HG03196 (cell line): ENCODE measurements at regions not wholly inside any gene's neighbourhood (a gene's known extent, or its start where the extent isn't known, plus 50 kb on each side); places are given as distances from the start of the nearest gene placed in this dataset.
"Not testable (repeated sequence)": the region's sequence is repeated elsewhere in the genome, so short reads cannot be mapped to it uniquely, and the experiment has no call there.

Experiments
- ATAC-seq: cut with Tn5 transposase; IDR thresholded peaks from one replicate; pipeline ENCODE4 v1.9.1; 2021; ENCODE audit not compliant: unreplicated experiment

DNA sequence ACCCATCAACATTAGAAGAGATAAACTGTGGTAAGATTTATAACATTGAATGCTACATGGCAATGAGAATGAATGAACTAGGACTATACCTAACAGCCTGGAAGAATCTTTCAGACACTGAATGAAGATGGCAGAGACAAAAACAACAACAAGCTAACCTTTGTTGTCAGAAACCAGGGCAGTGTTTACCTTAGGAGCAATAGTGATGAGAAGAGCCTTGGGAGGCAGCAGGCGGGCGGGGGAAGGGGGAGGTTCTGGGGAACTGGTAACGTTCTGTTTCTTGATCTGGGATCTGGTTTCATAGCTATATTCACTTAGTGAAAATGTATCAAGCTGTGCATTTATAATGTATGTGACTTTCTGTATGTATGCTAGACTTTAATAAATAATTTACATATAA is 139.0 kb upstream of the TNRC6C start:
- no peak for ATAC-seq

- ATAC-seq: no peak
Measured at GRCh38 chr17:77821114-77821513, 137.4 kb upstream of the TNRC6C start.

GRCh38 chr17:77822302-77823030 is 136.0 kb upstream of the TNRC6C start:
- no peak for ATAC-seq

DNA sequence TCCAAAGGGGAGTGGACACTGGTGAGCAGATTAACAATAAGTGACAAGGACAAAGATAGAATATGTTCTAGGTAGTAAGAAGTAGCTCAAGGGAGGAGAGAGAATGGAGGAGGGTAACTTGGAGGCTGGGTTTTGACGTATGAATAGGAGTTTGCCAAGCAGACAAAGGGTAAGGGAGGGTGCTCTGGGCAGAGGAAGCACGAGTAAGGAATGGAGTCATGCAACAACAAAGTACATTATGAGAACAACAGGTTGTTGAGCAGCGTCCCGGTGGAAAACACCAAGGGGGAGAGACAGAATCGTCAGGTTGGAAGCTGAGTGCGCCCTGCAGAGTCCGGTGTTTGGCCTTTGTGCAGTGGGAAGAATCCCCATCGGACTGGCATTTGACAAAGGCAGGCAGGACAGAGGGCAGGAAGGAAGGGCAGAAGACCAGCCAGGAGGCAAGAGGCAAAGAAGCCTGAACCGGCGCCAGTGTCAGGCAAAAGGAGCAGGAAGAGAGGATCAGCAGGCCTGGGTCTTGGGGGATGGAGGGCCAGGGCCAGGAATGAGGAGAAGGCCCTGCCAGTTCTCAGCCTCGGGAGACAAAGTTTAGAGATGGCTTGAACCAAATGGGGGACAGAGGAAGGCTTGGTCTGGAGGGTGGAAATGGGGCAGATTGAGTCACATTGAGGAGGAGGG is 134.3 kb upstream of the TNRC6C start:
- no peak for ATAC-seq

DNA sequence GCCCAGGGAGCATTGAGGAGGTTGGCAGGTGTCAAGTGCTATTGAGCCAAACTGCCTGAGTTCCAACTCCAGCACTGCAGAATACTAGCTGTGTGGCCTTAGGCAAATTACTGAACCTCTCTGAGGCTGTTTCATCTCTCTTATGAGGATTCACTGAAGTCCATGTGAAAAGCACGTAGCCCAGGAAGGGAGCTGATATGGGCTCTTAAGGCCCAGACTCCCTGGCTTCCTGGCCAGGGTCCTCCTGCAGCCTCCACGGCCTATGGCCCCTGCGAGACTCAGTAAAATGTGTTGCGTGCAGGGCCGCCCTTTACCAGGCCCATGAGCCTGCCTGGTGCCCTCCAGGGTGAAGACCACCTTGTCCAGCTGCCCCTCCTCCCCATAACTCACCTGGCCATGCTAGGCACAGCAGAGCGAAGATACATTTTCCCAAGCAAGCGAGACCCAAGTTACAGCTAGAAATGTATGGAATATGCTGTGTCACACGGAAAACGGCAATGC is 133.7 kb upstream of the TNRC6C start:
- no peak for ATAC-seq

DNA sequence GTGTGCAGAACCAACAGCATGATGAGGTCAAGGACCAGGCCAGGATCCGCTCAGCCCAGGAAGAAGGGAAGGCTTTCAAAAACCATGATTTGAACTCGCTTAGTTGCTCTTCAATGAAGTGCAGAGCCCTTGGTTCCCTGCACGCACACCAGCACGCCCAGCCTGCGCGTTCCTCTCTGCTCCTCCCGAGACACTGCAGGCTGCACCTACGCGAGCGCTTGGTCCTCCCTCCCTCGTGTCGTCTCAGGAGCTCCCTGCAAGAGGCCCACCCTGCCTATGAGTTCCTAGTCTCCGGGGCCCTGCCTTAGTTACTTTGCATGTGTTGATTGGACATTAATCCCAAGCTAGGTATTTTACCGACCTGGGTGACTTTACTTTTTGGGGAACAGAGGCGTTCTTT is 132.9 kb upstream of the TNRC6C start:
- ATAC-seq: no peak

GRCh38 chr17:77826132-77826873 is 132.2 kb upstream of the TNRC6C start:
- no peak for ATAC-seq

DNA sequence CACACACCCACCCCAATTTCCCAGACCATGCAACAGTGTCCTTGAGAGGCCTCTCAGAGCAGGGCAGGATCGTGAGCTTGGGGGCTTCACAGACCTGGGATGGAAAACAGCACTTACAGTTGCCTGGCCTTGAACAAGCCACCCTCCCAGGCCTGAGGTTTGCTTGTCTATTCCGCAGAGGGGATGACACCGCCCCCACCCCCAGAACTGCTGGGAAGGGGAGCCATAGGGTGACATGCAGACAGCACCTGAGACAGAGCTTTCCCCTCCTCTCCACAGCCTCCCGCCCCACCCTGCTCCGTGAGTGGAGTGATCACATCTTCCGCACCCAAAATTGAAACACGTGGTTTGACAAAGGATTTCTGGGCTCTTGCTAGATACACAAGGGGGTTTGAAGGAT is 131.5 kb upstream of the TNRC6C start:
- no peak for ATAC-seq

GRCh38 chr17:77827511-77827910 is 131.0 kb upstream of the TNRC6C start:
- no peak for ATAC-seq

DNA sequence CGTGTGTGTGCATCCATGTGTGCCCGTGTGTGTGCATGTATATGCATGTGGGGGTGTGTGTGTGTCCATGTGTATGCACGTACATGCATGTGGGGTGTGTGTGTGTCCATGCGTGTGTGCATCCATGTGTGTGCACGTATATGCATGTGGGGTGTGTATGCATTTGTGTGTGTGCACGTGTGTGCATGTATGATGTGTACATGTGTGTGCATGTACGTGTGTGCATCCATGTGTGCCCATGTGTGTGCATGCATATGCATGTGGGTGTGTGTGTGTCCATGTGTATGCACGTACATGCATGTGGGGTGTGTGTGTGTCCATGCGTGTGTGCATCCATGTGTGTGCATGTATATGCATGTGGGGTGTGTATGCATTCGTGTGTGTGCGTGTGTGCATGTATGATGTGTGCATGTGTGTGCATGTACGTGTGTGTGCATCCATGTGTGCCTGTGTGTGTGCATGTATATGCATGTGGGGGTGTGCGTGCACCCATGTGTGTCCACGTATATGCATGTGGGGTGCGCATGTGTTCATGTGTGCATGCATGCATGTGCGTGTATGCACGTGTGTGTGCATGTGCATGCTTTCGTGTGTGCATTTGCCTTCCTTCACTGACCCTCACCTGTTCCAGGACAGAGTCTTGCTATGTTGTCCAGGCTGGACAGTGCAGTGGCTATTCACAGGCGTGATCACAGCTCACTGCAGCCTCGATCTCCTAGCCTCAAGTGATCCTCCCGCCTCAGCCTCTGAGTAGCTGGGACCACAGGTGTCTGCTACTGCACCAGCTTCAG is 129.6 kb upstream of the TNRC6C start:
- no peak for ATAC-seq

- ATAC-seq: no peak
Measured at GRCh38 chr17:77829843-77830799, 128.4 kb upstream of the TNRC6C start.

DNA sequence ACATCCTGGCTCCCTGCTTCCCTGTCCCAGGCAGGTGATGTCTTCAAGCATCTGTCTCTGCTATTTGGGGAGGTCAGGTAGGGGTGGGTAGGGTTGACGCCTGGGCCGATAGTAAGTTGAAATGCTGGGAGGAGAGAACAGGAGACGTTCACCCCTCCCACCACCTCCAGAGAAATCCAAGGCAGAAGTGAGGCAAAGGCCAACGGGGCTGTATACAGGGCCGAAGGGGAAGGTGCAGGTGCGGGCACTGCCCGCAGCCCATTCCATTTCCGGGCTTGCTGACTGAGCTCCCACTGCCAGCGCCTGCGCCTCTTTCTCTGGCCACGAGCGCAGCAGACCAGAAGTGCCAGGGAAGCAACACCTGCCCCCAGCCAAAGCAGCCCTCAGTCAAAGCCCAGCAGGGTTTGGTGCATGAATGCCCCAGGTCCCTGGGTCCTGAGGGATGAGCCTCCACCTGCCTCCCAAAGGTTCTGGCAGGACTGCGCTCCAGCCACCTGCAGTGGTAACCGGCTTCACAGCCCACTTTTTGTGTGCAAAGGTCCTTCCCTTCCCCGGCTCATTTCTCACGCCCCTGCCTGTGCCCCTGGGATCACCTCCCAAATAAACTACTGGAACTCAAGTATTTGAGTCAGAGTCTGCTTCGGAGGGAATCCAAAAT is 127.6 kb upstream of the TNRC6C start:
- no peak for ATAC-seq

DNA sequence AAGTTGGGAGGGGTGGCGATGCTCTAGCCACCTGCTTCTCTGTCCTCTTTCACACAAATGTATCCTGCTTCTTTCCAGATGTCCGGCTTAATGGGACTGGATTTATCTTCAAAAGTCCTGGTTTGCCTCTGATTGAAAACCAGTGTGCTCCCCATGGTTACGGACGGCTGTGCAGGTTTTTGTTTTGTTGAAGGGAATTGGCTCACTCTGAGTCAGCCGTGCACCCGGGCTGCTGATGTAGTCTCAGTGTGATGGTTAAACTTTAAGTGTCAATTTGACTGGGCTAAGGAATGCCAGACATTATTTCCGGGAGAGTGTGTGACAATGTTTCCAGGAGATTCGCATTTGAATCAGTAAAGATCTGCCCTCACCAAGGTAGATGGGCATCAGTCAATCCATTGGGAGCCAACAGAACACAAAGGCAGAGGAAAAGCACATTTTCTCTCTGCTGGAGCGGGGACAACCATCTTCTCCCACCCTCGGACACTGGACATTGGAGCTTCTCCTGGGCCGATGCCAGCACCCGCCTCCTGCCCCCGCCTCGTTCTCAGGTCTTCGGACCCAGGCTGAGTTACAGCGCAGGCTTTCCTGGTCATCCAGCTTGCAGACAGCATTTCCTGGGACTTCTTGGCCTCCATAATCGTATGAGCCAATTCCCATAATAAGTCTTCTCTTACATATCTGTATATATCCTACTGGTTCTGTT is 126.9 kb upstream of the TNRC6C start:
- no peak for ATAC-seq

DNA sequence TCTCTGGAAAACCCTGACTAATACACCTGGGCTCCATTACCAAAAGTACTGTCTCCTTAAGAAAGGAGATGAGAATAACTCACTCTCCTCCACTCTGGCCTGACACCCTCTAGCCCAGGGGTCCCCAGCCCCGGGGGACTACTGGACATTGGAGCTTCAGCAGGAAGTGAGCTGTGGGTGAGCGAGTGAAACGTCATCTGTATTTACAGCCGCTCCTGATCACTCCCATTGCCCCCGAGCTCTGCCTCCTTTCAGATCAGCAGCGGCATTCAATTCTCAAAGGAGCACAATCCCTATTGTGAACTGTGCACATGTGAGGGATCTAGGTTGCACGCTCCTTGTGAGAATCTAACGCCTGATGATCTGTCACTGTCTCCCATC is 126.3 kb upstream of the TNRC6C start:
- ATAC-seq: no peak

GRCh38 chr17:77833769-77834168 is 124.7 kb upstream of the TNRC6C start:
- ATAC-seq: no peak

DNA sequence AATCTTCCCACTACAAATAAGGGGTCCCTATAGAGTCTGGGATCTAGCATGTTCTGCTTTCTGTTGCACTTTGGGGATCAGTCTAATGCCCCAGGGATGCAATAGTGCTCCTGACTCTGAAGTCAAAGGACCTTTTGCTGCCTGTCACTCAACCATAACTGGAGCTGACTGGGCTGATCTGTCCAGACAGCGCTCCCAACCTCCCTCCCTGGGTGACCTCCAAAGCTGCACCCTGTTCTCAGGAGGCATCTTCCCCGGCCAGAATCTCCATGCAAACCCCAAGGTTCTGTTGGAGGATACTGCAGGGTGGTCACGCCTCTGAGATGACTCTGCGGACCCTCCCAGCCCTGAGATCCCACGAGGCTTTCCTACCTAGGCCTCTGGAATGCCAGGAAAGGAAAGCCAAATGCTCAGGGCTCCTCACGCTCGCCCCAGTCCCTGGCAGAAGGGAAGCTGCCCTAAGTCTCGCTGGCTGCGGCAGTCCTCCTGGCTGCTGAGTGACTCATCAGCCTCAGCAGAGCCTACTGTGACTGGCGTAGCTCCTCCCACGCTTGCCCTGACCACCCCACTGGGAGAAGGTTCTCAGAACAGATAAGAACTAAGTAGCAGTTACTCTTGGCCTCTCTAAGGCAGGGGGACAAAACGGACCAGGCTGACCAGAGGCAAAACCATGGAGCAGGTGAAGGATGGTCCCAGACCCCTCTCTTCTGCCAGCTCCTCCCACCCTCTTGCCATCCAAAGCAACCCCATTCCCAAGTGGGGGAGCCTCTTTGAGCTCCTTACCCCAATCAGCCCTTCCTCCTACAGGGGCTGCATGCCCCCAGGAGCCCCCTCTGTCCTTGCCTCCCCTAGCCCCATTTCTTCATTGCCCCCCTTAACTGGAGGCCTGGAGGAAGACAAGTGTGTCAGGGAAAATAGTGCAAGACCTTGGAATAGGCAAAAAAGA is 124.1 kb upstream of the TNRC6C start:
- peak; percentile 62 for ATAC-seq

DNA sequence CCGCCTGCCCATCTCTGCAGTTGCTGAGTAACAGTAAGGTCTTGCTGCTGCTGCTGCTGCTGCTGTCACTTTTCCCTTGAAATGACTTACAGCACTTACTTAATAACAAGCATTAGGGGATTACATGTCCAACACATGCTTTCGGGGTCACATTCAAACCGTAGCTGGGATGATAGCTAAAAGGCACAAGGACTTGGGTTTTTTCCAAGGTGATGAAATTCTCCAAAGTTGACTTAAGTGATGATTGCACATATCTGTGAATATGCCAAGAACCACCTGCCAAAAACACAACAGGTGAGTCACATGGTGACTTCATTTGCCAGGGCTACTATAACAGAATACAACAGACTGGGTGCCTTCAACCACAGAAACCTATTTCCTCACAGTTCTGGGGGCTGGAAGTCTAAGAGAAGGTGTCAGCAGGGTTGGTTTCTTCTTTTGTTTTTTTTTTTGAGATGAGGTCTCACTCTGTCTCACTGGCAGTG is 121.9 kb upstream of the TNRC6C start:
- no peak for ATAC-seq

GRCh38 chr17:77837072-77837471 is 121.4 kb upstream of the TNRC6C start:
- ATAC-seq: not testable (repeated sequence)
